ENCODE measurements at regions not wholly inside any gene's neighbourhood (a gene's known extent, or its start where the extent isn't known, plus 50 kb on each side); places are given as distances from the start of the nearest gene placed in this dataset.

GRCh38 chr5:40355181-40355580 lies 324.5 kb upstream of the PTGER4 start:
- Mint-ChIP-seq H3K27ac (no peak overlapping the region), H3K36me3 (ENCODE audit: insufficient read depth in 1 of 3, low read depth in 3 of 3) (no peaks in the 10 kb centered on the region; a peak in 1 of 7 replicates), H3K4me3 (no peak overlapping the region), H3K4me1 (no peaks in the 10 kb centered on the region), H3K27me3 (ENCODE audit: low read depth) (no peaks in the 10 kb centered on the region), H3K9me3 (no peaks in the 10 kb centered on the region)
- H3K79me2 ChIP-seq (ENCODE audit: insufficient read depth, low read length): no peaks in the 10 kb centered on the region
- H2BK15ac ChIP-seq (ENCODE audit: low read depth, low read length): no peak overlapping the region
- H3K4me2 ChIP-seq (ENCODE audit: insufficient read depth, insufficient read length, low read length): no peak overlapping the region
- no peak overlapping the region for H3K9ac ChIP-seq (ENCODE audit: extremely low read depth, insufficient read length, low read length)
- no peaks in the 10 kb centered on the region for H3K27me3 ChIP-seq (ENCODE audit: insufficient read depth, low read length)
- no peak overlapping the region for H3K4ac ChIP-seq (ENCODE audit: low read depth, low read length)
- H3K23ac ChIP-seq (ENCODE audit: insufficient read length, low read depth, low read length): no peak overlapping the region
- H3K23me2 ChIP-seq (ENCODE audit: insufficient read length, low read depth, low read length, poor library complexity, severe bottlenecking): no peaks in the 10 kb centered on the region
- no peak overlapping the region for H4K5ac ChIP-seq (ENCODE audit: insufficient read length, low read depth, low read length)
- no peak overlapping the region for H4K91ac ChIP-seq (ENCODE audit: insufficient read length, low read depth, low read length)
- H3K56ac ChIP-seq (ENCODE audit: insufficient read length, low read depth, low read length): no peak overlapping the region
- H3K9me3 ChIP-seq (ENCODE audit: control insufficient read depth, low read depth, low read length): no peaks in the 10 kb centered on the region
- TF ChIP-seq CTCF (conservative IDR thresholded peaks at IDR 0.05): no peak
- H2BK12ac ChIP-seq (ENCODE audit: insufficient read length, low read depth, low read length): no peak overlapping the region
- H2AK5ac ChIP-seq (ENCODE audit: insufficient read length, low read length): no peak overlapping the region
- no peak for DNase-seq
- no peak overlapping the region for H2BK120ac ChIP-seq (ENCODE audit: low read depth, low read length, poor library complexity, severe bottlenecking)
- H4K20me1 ChIP-seq (ENCODE audit: control insufficient read depth, insufficient read depth, insufficient read length): no peaks in the 10 kb centered on the region
- no peak overlapping the region for H2AFZ ChIP-seq (ENCODE audit: low read length)
- H2BK5ac ChIP-seq (ENCODE audit: insufficient read length, low read length): no peak overlapping the region
- no peak overlapping the region for H3T11ph ChIP-seq (ENCODE audit: low read length)
- no peaks in the 10 kb centered on the region for H3K79me1 ChIP-seq (ENCODE audit: insufficient read depth, low read depth, low read length, poor library complexity, severe bottlenecking)
- no peak overlapping the region for H3K14ac ChIP-seq (ENCODE audit: insufficient read depth, low read length)
- no peak overlapping the region for H3K27ac ChIP-seq (ENCODE audit: insufficient read length, low read depth, low read length)
- no peak overlapping the region for H3K18ac ChIP-seq (ENCODE audit: insufficient read length, low read depth, low read length)
- no CpG with 5 or more reads among the region's 6 CpGs for WGBS (ENCODE audit: extremely low coverage, insufficient read length, low lambda C conversion rate)
- H4K8ac ChIP-seq (replicated peaks; ENCODE audit: insufficient read length, low read depth, low read length): no peak overlapping the region
- H2BK20ac ChIP-seq (ENCODE audit: low read depth, low read length, poor library complexity, severe bottlenecking): no peak overlapping the region
- H3K4me1 ChIP-seq (ENCODE audit: insufficient read depth, low read length): no peaks in the 10 kb centered on the region

Measured in H9 (cell line).